BE2C (cell line): ENCODE measurements at regions not wholly inside any gene's neighbourhood (a gene's known extent, or its start where the extent isn't known, plus 50 kb on each side); places are given as distances from the start of the nearest gene placed in this dataset.

ENCODE experiments used
- DNase-seq: peaks from one replicate; pipeline ENCODE4 v3.0.0-alpha.2; 2020
- H3K27me3 ChIP-seq: fragments of 250-450 bp; sonication (Bioruptor Pico); 2 replicates; pipeline ENCODE4 v1.5.1; 2020; ENCODE audit warnings: mild to moderate bottlenecking
- H3K36me3 ChIP-seq: fragments of 250-450 bp; sonication (Bioruptor Pico); 2 replicates; pipeline ENCODE4 v1.5.1; 2020; ENCODE audit warnings: mild to moderate bottlenecking
- H3K4me1 ChIP-seq: fragments of 250-450 bp; sonication (Bioruptor Pico); 2 replicates; pipeline ENCODE4 v1.5.1; 2020
- H3K4me3 ChIP-seq: 2 replicates; pipeline ENCODE4 v1.5.1; 2011; ENCODE audit warnings: low read depth, low read length
- H3K9me3 ChIP-seq: fragments of 250-450 bp; sonication (Bioruptor Pico); 2 replicates; pipeline ENCODE4 v1.5.1; 2020
- TF ChIP-seq, protein P1 (sequence below): IDR thresholded peaks from 2 replicates; pipeline ENCODE4 v1.5.1; 2012; ENCODE audit warnings: mild to moderate bottlenecking, low read depth, low read length

DNA sequence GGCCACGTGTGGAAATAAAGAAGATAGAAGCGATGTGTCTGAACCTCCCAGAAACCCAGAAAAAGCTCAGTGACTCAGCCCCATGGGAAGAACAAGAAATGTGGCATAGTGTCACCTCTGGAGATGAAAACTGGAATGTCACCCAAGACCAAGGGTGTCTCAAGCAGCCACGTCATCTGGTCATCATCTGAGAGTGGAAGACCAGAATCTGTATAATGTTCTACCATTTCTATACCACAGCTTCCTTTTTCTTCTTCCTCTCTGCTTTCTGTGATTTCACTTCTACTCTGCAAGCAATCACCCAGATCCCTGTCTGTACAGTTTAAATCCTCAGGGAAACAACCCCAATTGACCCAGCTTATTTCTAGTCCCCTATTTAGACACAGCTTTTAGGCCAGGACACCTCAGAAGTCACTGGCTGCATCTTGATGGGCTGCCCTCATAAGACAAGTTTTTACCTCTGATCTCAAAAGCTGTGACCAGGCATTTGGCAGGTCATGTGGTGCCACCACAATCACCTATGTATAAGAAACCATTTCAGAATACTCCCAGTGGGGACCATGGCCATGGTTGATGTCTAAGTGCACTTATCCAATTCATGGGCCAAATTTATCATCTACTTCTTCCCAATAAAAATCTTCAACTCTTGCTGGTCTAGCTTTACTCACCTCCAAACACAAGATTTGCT, 278.5 kb upstream of the UMPS start:
- Histone ChIP-seq H3K4me3 (no peak overlapping the region), H3K9me3 (no peaks in the 10 kb centered on the region), H3K4me1 (no peaks in the 10 kb centered on the region), H3K27me3 (no peaks in the 10 kb centered on the region), H3K36me3 (peaks cover 8% of the 10 kb centered on the region)
- DNase-seq, result no peak
- TF ChIP-seq, protein P1, sequence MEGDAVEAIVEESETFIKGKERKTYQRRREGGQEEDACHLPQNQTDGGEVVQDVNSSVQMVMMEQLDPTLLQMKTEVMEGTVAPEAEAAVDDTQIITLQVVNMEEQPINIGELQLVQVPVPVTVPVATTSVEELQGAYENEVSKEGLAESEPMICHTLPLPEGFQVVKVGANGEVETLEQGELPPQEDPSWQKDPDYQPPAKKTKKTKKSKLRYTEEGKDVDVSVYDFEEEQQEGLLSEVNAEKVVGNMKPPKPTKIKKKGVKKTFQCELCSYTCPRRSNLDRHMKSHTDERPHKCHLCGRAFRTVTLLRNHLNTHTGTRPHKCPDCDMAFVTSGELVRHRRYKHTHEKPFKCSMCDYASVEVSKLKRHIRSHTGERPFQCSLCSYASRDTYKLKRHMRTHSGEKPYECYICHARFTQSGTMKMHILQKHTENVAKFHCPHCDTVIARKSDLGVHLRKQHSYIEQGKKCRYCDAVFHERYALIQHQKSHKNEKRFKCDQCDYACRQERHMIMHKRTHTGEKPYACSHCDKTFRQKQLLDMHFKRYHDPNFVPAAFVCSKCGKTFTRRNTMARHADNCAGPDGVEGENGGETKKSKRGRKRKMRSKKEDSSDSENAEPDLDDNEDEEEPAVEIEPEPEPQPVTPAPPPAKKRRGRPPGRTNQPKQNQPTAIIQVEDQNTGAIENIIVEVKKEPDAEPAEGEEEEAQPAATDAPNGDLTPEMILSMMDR, result no peak

DNA sequence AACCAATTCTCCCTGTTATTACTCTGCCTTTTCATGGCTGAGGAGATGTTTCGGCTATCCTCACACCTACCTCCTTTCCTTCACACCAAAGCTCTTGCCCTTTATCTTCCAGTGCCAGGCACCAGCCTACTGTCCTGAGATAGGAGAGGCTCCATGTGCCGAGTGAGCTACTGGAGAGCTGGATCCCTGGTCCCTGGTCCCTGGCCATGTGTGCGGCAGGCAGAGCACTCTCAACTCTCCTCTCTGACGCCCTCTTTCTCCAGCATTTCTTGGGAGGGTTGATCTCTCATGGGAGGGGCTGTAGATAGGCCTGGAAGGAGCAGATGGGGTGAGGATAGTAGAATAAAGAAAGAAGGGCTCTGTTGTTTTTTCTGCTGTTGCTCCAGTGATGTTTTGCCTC, 277.1 kb upstream of the UMPS start:
- DNase-seq, result no peak
- Histone ChIP-seq H3K4me1 (no peaks in the 10 kb centered on the region), H3K36me3 (peaks cover 5% of the 10 kb centered on the region), H3K27me3 (no peaks in the 10 kb centered on the region), H3K9me3 (no peaks in the 10 kb centered on the region), H3K4me3 (no peak overlapping the region)
- TF ChIP-seq, protein P1, result no peak

DNA sequence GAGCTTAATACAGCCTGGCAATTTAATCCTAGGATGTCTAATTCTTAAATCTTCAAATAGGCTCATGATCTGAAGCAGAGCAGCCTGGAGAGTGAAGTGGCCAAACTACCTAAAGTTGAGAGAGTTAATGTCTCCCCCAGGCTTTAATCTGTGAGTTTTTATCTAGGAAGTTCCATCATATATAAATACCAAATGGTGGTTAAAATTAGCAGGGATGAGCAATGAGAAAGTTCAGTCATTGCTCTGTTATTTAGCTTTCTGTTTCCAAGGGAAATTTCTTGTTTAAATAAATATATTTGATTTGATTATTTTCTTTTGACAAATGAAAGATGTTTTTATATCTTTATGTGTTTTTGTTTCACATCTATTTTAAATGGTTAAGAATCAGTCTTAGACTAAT, 274.4 kb upstream of the UMPS start:
- TF ChIP-seq, protein P1, result no peak
- H3K27me3 ChIP-seq, result no peaks in the 10 kb centered on the region
- H3K36me3 ChIP-seq, result peaks cover 5% of the 10 kb centered on the region
- H3K4me1 ChIP-seq, result no peaks in the 10 kb centered on the region
- H3K4me3 ChIP-seq, result no peak overlapping the region
- no peak for DNase-seq
- no peaks in the 10 kb centered on the region for H3K9me3 ChIP-seq

DNA sequence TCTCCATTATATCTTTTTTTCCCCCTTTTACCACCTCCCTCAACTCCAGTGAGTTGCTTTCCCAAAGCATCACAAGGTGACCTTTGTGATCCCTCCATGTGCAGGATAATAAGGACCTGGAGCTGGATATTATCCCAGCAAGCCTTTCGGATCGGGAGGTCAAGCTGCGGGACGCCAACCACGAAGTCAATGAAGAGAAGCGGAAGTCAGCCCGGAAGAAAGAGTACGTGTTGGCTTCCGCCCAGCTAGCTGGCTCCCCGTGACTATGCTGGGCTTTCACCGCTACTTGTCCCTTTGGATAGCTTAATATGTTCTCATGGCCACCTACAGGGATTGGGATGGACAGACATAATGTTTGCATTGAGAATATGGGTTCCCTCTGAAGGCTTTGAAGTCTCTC, 273.7 kb upstream of the UMPS start:
- Histone ChIP-seq H3K27me3 (no peaks in the 10 kb centered on the region), H3K9me3 (no peaks in the 10 kb centered on the region), H3K4me3 (no peak overlapping the region), H3K4me1 (no peaks in the 10 kb centered on the region), H3K36me3 (peaks cover 8% of the 10 kb centered on the region)
- no peak for DNase-seq
- TF ChIP-seq, protein P1, result no peak

DNA sequence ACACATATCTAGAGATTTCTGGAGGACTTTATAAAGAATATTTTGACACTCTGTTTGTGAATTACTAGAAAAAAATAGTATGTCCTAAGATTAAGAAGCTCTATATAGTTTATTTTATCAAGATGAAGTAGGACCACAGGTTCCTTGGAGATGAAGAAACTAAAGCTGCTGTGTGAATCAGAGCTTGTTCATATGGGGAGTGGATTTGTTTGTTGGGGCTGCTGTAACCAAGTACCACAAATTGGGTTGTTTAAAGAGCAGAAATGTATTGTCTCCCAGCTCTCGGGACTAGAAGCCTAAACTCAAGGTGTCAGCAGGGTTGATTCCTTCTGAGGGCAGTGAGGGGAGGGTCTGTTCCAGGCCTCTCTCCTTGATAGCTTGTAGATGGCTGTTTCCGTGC, 270.6 kb upstream of the UMPS start:
- DNase-seq, result no peak
- TF ChIP-seq, protein P1, result no peak
- H3K36me3 ChIP-seq, result peaks cover 11% of the 10 kb centered on the region
- H3K4me3 ChIP-seq, result no peak overlapping the region
- no peaks in the 10 kb centered on the region for H3K4me1 ChIP-seq
- no peaks in the 10 kb centered on the region for H3K9me3 ChIP-seq
- H3K27me3 ChIP-seq, result no peaks in the 10 kb centered on the region

DNA sequence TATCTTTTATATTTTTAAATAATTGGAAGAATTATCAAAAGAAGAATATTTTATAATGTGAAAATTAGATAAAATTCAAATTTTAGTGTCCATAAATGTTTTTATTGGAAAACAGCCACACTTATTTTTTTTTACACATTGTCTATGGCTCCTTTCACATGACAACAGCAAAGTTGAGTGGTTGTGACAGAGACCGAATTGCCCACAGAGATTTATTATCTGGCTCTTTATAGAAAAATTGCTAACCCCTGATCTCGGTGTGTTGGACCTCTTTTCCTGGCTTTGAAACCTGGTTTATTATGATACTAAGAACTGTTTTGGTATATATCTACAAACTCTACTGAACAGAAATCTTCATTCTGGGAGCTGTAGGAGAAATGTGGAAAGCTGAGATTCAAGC, 269.1 kb upstream of the UMPS start:
- Histone ChIP-seq H3K4me3 (no peak overlapping the region), H3K36me3 (peaks cover 6% of the 10 kb centered on the region), H3K4me1 (no peaks in the 10 kb centered on the region), H3K27me3 (no peaks in the 10 kb centered on the region), H3K9me3 (no peaks in the 10 kb centered on the region)
- TF ChIP-seq, protein P1, result no peak
- no peak for DNase-seq
